Duodenal mucosa (tissue), 2 donors: ENCODE measurements at regions not wholly inside any gene's neighbourhood (a gene's known extent, or its start where the extent isn't known, plus 50 kb on each side); places are given as distances from the start of the nearest gene placed in this dataset.

Experiments
- H3K27ac ChIP-seq: one replicate; pipeline ENCODE4 v1.7.0; 2013; ENCODE audit warnings: low read depth, low read length
- H3K27me3 ChIP-seq, 2 donors: one replicate each; pipeline ENCODE4 v1.7.0; 2013; ENCODE audit warnings: low read length in 2 of 2, control low read depth in 1 of 2; ENCODE audit not compliant: insufficient read depth in 2 of 2, control insufficient read depth in 1 of 2
- H3K36me3 ChIP-seq, 2 donors: one replicate each; pipeline ENCODE4 v1.7.0; 2013; ENCODE audit warnings: low read length in 2 of 2, control low read depth in 1 of 2; ENCODE audit not compliant: insufficient read depth in 2 of 2, control insufficient read depth in 1 of 2
- H3K4me1 ChIP-seq, 2 donors: one replicate each; pipeline ENCODE4 v1.7.0; 2013; ENCODE audit warnings: low read length in 2 of 2, control low read depth in 1 of 2; ENCODE audit not compliant: insufficient read depth in 2 of 2, control insufficient read depth in 1 of 2
- H3K4me3 ChIP-seq, 2 donors: one replicate each; pipeline ENCODE4 v1.7.0; 2013; ENCODE audit warnings: low read length in 2 of 2, low read depth in 1 of 2
- H3K9ac ChIP-seq, 2 donors: one replicate each; pipeline ENCODE4 v1.7.0; 2013; ENCODE audit warnings: low read length in 2 of 2, low read depth in 1 of 2
- H3K9me3 ChIP-seq, 2 donors: one replicate each; pipeline ENCODE4 v1.7.0; 2013; ENCODE audit warnings: low read length in 2 of 2, control low read depth in 1 of 2; ENCODE audit not compliant: control insufficient read depth in 1 of 2

GRCh38 chr4:140281828-140282552 is 91.5 kb upstream of the SCOC start:
- no peaks in the 10 kb centered on the region for H3K9me3 ChIP-seq
- H3K27ac ChIP-seq: no peak overlapping the region
- no peak overlapping the region for H3K4me3 ChIP-seq
- no peaks in the 10 kb centered on the region for H3K36me3 ChIP-seq
- H3K9ac ChIP-seq: no peak overlapping the region
- peaks cover 4 to 9% of the 10 kb centered on the region in 2 donors for H3K27me3 ChIP-seq
- no peaks in the 10 kb centered on the region for H3K4me1 ChIP-seq

GRCh38 chr4:140277576-140277975 is 95.9 kb upstream of the SCOC start:
- Histone ChIP-seq H3K9ac (no peak overlapping the region), H3K4me3 (no peak overlapping the region), H3K27me3 (peaks cover 0 to 9% of the 10 kb centered on the region in 2 donors), H3K9me3 (no peaks in the 10 kb centered on the region), H3K36me3 (no peaks in the 10 kb centered on the region), H3K4me1 (peaks cover 0 to 5% of the 10 kb centered on the region in 2 donors), H3K27ac (no peak overlapping the region)

DNA sequence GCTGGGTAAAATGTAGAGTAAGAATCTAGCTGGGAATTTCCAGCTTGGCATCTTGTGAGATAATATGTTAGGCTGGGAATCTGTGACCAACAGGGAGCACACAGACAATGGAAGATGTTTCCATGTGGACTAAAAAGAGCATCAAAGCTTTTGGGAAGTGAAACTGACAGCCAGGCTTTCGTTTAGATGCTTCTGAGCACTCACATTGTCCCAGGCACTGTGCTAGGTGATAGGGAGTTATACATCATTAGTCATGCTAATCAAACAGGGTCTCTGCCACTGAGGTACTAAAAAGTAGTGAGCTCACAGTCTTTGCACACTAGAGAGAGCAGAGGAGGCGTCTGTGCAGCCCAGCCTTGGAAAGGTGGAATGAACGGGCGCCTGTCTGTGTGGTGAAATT is 101.9 kb upstream of the SCOC start:
- H3K4me3 ChIP-seq: no peak overlapping the region
- peaks cover 0 to 3% of the 10 kb centered on the region in 2 donors for H3K27me3 ChIP-seq
- peaks cover 0 to 5% of the 10 kb centered on the region in 2 donors for H3K4me1 ChIP-seq
- H3K27ac ChIP-seq: no peak overlapping the region
- H3K9me3 ChIP-seq: no peaks in the 10 kb centered on the region
- no peak overlapping the region for H3K9ac ChIP-seq
- no peaks in the 10 kb centered on the region for H3K36me3 ChIP-seq

DNA sequence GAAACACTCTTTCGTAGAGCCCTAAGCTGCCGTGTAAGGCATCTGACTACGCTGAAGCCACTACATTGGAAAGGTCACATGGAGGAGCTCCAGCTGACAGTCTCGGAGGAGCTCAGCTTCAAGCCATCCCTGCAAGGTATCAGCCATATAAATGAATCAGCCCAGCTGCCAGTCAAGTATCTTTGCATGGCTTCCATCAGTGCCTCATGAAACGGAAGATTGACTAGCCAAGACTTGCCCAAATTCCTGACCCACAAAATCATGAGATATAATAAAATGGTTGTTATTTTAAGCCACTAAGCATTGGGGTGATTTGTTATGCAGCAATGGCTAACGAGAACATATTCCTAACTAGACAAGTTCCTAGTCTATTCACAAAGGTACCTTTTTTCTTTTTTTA is 104.1 kb upstream of the SCOC start:
- no peak overlapping the region for H3K9ac ChIP-seq
- peaks cover 0 to 5% of the 10 kb centered on the region in 2 donors for H3K4me1 ChIP-seq
- H3K36me3 ChIP-seq: no peaks in the 10 kb centered on the region
- H3K27me3 ChIP-seq: peaks cover 0 to 3% of the 10 kb centered on the region in 2 donors
- H3K27ac ChIP-seq: no peak overlapping the region
- H3K9me3 ChIP-seq: no peaks in the 10 kb centered on the region
- H3K4me3 ChIP-seq: no peak overlapping the region

- no peak overlapping the region for H3K4me3 ChIP-seq
- H3K27me3 ChIP-seq: peaks cover 0 to 3% of the 10 kb centered on the region in 2 donors
- peaks cover 0 to under 1% of the 10 kb centered on the region in 2 donors for H3K4me1 ChIP-seq
- H3K9me3 ChIP-seq: no peaks in the 10 kb centered on the region
- H3K27ac ChIP-seq: no peak overlapping the region
- no peak overlapping the region for H3K9ac ChIP-seq
- H3K36me3 ChIP-seq: no peaks in the 10 kb centered on the region
These were observed 105.1 kb upstream of the SCOC start for GRCh38 chr4:140268186-140268841.

DNA sequence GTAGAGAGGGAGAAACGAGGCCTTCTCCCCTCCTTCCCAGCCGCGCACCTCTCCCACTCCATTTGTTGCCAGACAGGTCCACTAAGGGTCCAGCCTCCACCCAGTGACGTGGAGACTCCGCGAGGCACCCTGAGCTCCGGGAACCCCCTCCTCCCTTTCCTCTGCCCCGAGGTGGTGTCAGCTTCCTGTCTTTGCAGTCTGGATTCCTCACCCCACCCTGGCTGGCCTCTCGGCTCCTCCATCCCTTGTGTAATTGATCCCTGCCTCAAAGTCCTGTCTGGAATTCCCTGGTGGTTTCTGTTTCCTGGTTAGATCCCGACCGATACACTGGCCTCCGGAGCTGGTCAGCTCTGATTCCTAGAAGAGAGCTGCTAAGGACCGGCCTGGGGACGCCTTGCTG is 105.9 kb upstream of the SCOC start:
- H3K4me1 ChIP-seq: no peaks in the 10 kb centered on the region
- H3K9ac ChIP-seq: no peak overlapping the region
- H3K9me3 ChIP-seq: no peaks in the 10 kb centered on the region
- H3K27me3 ChIP-seq: peaks cover 0 to 3% of the 10 kb centered on the region in 2 donors
- no peak overlapping the region for H3K4me3 ChIP-seq
- no peak overlapping the region for H3K27ac ChIP-seq
- H3K36me3 ChIP-seq: no peaks in the 10 kb centered on the region

- Histone ChIP-seq H3K9ac (no peak overlapping the region), H3K36me3 (no peaks in the 10 kb centered on the region), H3K27ac (no peak overlapping the region), H3K4me1 (no peaks in the 10 kb centered on the region), H3K27me3 (peaks cover 0 to 3% of the 10 kb centered on the region in 2 donors), H3K4me3 (no peak overlapping the region), H3K9me3 (no peaks in the 10 kb centered on the region)
These were observed 106.4 kb upstream of the SCOC start for GRCh38 chr4:140266958-140267568.

DNA sequence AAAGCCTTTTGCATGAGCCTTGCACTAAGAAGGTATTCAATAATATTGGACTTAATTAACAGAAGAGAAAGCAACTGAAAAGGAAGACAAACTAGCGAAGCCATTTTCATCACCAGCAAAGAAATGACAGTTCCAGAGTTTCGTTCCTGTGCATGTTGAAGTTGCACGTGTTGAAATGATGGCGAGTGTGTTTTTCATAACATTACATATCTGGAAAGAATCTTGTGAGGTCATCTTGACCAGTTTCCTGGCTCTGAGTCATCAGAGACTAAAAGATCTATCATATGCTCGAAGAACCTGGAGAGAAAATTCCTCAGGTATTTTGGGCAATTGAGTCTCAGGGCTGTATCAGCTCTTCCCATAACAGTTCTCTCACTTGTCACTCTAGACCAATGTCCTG is 106.2 kb upstream of the MAML3 start:
- no peaks in the 10 kb centered on the region for H3K36me3 ChIP-seq
- no peak overlapping the region for H3K27ac ChIP-seq
- H3K4me3 ChIP-seq: no peak overlapping the region
- H3K27me3 ChIP-seq: no peaks in the 10 kb centered on the region
- no peak overlapping the region for H3K9ac ChIP-seq
- H3K4me1 ChIP-seq: no peaks in the 10 kb centered on the region
- H3K9me3 ChIP-seq: no peaks in the 10 kb centered on the region

- Histone ChIP-seq H3K27me3 (no peaks in the 10 kb centered on the region), H3K27ac (no peak overlapping the region), H3K9ac (no peak overlapping the region), H3K4me3 (no peak overlapping the region), H3K9me3 (no peaks in the 10 kb centered on the region), H3K36me3 (no peaks in the 10 kb centered on the region), H3K4me1 (peaks cover 0 to 1% of the 10 kb centered on the region in 2 donors)
These were observed 104.5 kb upstream of the MAML3 start for GRCh38 chr4:140258476-140258875.
